ENCODE measurements at regions not wholly inside any gene's neighbourhood (a gene's known extent, or its start where the extent isn't known, plus 50 kb on each side); places are given as distances from the start of the nearest gene placed in this dataset.

DNA sequence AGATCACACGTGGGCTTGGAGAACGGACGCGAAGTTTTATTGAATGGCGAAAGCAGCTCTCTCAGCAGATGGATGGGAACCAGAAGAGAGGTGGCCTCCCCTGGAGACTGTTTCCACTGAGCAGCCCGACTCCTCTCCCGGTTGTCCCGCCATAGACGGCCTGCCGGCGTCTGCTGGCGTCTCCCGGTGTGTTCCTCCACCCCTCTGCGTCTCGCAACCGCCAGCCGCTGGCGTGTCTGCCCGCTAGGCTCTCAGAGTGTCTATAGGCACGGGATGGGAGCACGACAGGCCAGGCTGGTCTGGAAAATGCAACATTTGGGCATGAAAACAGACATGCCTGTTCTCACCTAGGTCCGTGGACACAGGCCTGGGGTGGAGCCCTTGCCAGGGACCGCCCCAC is 366.7 kb upstream of the SOX11 start:
- DNase-seq (ENCODE audit: low spot score), result no peak
- H4K20me1 ChIP-seq (ENCODE audit: insufficient read depth, low read length), result no peaks in the 10 kb centered on the region
- TF ChIP-seq ZNF646 (CRISPR knock-in tag; IDR thresholded peaks at IDR 0.05) (no peak), ATF1 (CRISPR knock-in tag; IDR thresholded peaks at IDR 0.05) (no peak), HHEX (CRISPR knock-in tag; IDR thresholded peaks at IDR 0.05) (no peak), GATAD1 (CRISPR knock-in tag; IDR thresholded peaks at IDR 0.05) (no peak), SOX6 (IDR thresholded peaks at IDR 0.05) (no peak), SOX6 (CRISPR knock-in tag; IDR thresholded peaks at IDR 0.05) (no peak), DNMT1 (CRISPR knock-in tag; IDR thresholded peaks at IDR 0.05) (no peak), ZNF326 (CRISPR knock-in tag; IDR thresholded peaks at IDR 0.05; ENCODE audit: borderline replicate concordance) (no peak), IKZF4 (CRISPR knock-in tag; IDR thresholded peaks at IDR 0.05; ENCODE audit: borderline replicate concordance, low read depth, not compliant biosample characterization) (no peak), ZNF274 (CRISPR knock-in tag; IDR thresholded peaks at IDR 0.05) (no peak), CSRNP1 (CRISPR knock-in tag; IDR thresholded peaks at IDR 0.05) (no peak)
- TF ChIP-seq, protein P1, sequence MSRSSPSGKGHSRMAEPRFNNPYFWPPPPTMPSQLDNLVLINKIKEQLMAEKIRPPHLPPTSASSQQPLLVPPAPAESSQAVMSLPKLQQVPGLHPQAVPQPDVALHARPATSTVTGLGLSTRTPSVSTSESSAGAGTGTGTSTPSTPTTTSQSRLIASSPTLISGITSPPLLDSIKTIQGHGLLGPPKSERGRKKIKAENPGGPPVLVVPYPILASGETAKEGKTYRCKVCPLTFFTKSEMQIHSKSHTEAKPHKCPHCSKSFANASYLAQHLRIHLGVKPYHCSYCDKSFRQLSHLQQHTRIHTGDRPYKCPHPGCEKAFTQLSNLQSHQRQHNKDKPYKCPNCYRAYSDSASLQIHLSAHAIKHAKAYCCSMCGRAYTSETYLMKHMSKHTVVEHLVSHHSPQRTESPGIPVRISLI (CRISPR knock-in tag; IDR thresholded peaks at IDR 0.05; ENCODE audit: borderline replicate concordance), result no peak
- H3K27me3 ChIP-seq (ENCODE audit: control insufficient read depth in 1 of 2, insufficient read depth in 2 of 2, low read length in 2 of 2), result no peaks in the 10 kb centered on the region
- no peak overlapping the region for H3K27ac ChIP-seq (ENCODE audit: extremely low read length, insufficient read depth, low read length)
- CTCF ChIA-PET (ENCODE audit: low intra/inter-chr PET ratio, low total read pairs), result no interaction called here
- intact Hi-C loops (cut with micrococcal nuclease; ENCODE audit: unreplicated experiment) (no loop called here), in situ Hi-C loops (cut with HindIII; ENCODE audit: extremely low pct_ligation_motif_present, low pct_unique_long_range_greater_than_20kb) (no loop called here)
- peaks cover 64% of the 10 kb centered on the region for H3K9me3 ChIP-seq (ENCODE audit: low read length)
- H3K4me3 ChIP-seq (replicated peaks in 1 of 3; ENCODE audit: insufficient read depth in 1 of 3, low read depth in 2 of 3, low read length in 3 of 3), result no peak overlapping the region
- H3K4me1 ChIP-seq (ENCODE audit: insufficient read depth, low read length), result no peaks in the 10 kb centered on the region
- POLR2A ChIA-PET, result no interaction called here
- no peak overlapping the region for H3K9ac ChIP-seq (ENCODE audit: insufficient read depth, low read depth, low read length)
- 52% methylated on average over 23 of the region's 23 CpGs for WGBS (ENCODE audit: low lambda C conversion rate)
- H3K36me3 ChIP-seq (replicated peaks in 1 of 2; ENCODE audit: control insufficient read depth in 1 of 2, insufficient read depth in 2 of 2, low read length in 2 of 2), result no peaks in the 10 kb centered on the region
- ATAC-seq, result no peak
- no peak for FAIRE-seq
- no peak overlapping the region for H2AFZ ChIP-seq (ENCODE audit: low read length)
- no peaks in the 10 kb centered on the region for H3K79me2 ChIP-seq (ENCODE audit: insufficient read depth, low read length)
- no peak overlapping the region for H3K4me2 ChIP-seq (ENCODE audit: low read depth, low read length)
- no TSS peak for BruUV-seq (replicated peaks)
